GM19372 (cell line): ENCODE measurements at regions not wholly inside any gene's neighbourhood (a gene's known extent, or its start where the extent isn't known, plus 50 kb on each side); places are given as distances from the start of the nearest gene placed in this dataset.

Experiments
- ATAC-seq: cut with Tn5 transposase; IDR thresholded peaks from one replicate; pipeline ENCODE4 v1.9.1; 2021; ENCODE audit warnings: mild to moderate bottlenecking, low read depth, moderate library complexity; ENCODE audit not compliant: unreplicated experiment

DNA sequence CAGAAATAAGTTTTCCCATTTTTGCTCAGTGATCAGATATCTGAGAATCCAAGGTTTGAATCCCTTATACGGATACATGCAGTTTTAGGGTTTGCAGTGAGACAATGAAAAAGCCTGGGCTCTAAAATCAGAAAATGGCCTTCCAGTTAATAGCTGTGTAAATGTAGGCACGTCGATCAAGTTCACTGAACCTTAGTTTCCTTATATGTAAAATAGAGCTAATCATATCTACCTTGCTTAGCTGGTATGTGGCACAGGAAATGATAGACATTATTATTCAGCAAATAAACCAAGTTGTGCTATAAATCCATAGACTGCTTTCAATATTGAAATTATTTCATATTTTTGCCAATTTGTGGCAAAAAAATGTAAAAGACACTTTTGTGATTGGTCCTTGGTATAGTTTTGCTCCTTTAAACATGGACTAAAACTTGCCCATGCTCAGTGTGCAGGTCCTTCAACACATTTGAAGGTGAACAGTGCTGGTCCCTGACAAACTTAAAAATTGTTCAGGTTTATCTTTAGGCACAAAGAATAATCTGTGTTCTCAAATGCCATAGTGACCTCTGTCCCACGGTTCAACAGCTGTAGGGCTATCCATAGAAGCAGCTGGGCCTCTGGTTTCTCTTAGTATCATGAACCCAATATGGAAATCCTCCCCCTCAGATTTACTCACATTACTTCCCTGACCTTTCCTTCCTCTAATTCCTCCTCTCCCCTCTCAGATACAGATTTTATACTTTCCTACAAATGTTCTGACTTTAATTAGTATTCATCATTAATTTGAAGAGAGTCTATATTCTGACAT lies 51.0 kb downstream of the CCDC54 start:
- ATAC-seq: no peak

DNA sequence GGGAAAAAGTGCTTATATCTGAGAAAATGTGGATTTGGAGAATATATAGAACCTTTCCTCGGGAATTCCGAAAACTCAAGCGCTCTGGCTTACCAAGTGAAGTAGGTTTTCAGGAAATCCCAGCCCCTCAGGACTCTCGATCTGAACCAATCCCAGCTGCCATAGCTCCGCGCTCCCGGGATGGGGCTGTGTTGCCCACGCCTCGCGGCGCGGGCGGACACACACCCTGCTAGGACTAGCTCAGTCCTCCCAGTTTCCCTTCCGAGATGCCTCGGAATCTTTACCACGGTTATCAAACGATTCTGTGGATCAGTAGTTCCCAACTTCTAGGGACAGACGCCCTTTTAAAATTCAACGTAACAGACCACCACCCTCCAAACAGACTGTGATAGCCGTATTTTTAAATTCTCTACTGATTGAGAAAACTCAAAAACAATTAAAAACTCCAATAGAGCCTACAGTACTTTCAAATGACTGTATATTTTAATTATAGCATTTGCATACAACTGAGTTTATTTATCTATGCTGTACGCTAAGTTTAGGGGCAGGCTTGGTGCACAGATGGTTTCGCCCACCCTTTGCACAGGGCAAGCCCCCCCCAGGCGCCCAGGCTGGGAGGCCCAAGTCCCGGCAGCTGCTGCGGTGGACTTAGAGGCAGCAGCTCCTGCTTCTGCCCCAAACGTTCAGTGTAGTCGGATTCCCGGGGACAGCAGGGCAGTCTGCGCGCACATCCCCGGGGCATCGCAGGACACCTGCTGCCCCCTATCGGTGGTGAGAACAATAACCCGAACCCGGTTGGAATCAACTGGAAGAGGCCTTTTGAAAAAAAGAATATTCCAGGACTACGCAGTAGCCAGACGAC lies 52.3 kb downstream of the CCDC54 start:
- ATAC-seq: peak; percentile 49

DNA sequence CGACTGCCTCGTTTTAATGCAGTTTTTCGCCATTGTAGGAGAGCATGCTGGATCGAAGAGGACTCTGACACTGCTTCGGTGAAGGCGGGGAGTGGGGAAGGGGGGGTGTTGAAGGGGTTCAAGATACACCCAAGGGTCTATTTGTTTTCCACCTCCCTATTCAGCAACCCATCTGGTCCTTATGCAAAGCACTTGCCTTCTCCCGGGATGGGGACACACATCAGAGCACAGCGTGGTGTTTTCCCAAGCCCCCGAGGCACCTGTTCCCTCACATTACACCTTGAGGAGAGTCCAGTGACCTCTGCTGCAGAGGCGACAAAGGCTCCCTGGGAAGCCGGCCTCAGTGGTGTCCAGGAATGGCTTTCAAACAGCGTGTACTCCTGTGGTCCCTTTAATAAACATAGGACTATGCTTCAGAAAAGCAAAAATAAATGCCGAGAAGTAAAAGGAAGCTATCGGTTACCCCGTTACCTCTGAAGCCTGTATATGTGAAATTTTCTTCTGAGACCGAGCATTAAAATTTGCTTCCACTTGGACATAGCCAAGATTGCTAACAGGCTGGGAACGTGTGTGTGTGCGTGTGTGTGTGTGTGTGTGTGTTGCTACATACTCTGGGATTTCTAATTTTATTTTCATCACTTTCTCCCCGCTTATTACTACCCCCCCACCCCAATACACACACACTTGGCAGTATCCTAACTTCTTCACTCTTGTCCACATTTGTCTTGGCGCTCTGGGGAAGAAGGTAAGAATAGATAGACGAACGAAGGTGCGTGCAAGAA lies 53.2 kb downstream of the CCDC54 start:
- no peak for ATAC-seq

DNA sequence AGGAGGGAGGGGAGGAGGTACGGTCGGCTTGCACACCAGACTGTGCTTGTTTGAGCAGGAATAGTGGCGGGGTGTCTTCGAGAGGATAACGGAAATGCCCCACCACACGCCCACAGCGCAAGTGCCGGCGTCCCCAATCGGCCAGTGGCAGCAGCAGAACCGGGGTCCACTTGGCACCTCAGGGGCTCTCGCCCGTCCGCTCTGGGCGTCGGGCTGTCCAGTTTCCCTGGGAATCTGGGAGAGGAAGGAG lies 53.7 kb downstream of the CCDC54 start:
- peak; percentile 32 for ATAC-seq

DNA sequence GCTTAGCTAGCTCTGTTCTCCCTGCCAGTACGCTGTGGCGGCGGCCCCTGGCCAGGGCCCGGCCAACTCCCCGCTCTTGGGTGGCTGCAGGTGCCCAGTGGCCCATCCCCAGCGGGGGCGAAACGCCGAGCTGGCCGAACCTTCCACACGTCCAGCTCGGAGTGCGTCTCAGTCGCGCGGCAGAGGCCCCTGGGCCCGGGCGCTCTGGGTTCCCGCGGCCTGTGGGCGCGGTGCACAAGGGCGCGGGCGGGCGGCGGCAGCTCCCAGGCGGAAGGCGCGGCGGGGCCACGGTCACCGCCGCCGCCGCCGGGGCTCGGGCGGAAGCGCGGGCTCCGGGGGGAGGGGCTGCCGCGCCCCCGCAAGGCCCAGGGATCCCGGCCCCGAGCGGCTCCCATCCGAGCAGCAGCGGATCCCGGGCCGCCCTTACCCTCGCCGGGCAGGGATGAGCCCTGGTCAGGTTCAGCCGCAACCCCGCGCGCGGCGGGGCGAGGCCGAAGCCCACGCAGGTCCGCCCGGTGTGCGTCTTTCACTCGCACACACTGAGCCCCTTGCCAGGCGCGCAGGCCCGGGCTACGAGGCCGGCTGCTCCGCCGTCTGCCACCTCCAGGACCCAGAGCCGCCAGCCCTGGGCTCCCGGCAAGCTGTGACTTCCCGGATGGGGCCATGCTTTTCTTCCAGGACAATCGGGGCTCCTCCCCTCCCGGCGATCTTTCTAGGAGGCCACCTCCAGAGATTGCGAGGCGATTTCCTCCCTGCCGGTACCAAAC lies 54.2 kb downstream of the CCDC54 start:
- ATAC-seq: peak; percentile 58

DNA sequence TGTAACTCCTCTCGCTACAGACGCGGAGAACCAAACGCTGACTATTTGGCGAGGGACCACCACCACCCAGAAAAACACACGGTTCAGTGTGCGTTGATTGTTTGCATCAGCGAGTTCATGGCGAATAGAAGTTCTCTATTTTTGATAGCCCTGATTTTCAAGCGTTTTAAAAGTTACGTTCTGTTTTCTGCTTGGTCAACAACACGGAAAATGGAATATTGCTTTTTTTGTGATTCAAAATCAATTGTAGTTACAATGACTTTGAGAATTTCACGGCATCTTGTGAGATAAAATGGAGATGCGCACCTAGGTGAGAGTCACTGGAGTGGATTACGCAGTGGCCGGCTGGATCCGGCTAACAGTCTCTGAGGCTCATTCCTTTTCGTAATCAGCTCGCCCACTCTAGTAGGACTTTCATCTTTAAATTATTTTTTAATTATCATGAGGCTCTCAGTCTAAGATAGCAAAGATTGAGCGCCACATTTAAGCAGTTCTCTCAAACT lies 54.8 kb downstream of the CCDC54 start:
- no peak for ATAC-seq

DNA sequence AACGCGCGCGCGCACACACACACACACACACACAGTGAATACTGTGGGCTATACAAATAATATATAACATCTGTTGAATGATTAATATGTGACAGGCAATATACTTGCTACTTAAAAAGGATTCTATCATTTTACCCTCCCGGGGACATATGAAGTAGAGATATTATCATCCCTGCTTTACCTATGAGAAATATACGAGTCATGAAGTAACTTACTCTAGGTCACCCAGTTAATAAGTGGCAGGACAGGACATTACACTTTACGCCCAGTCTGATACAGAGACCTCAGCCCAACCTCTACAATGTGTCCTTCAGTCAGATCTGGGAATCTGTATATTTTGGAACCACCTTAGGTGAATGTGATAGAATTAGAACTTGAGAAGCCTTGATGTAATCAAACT lies 55.4 kb downstream of the CCDC54 start:
- no peak for ATAC-seq

DNA sequence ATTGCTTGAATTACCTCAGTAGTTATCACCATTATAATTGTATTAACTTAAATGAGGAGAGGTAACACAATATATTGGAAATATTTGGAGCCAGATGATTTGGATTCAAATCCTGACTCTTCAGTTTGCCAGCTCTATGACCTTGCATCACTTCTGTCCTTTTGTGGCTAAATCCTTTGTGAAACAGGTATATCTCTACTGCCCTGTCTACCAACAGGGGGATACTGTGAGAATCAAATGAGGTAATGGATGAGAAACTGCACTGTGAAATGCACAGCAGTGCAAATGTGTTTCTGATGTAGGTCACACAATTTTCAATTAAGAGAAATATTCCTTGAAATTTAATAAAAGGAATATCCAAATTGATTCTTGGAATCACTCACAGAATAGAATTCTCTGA lies 58.8 kb downstream of the CCDC54 start:
- ATAC-seq: no peak

DNA sequence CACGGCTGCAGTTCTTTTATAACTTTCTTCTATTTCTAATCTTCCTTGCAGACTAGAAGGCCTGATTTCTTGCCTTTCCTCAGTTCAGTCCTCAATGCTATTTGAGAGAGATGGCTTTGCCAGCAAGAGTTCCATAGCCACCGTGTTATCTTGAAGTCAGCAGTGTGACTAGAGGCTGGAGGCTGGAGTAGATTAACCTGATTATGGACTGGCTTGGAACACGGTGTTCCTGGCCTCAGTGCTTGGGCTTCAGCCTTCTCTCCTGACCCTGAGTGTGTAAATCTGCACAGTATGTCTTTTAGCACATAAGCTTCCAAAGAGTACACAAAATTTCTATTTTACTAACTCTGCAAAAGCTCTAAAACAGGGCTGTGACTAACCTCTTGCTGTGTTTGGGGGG lies 61.4 kb downstream of the CCDC54 start:
- ATAC-seq: no peak

DNA sequence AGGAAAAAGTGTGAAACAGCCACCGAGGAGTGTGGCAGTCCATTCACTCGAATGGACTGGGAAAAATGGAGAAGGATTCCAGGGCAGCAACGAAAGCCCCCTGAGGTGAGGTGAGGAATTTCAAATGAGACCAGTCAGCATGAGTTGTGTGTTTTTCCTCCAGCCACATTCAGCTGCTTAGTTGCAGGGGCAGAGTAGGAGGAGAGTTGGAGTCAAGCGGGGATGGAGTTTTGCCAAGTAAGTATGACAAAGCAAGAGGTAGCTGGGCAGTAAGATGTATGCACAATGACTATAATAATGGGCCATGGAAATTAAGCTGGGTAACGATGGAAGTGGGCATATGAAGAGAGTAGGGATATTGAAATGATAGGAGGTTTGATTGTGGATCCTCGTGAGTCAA lies 64.4 kb downstream of the CCDC54 start:
- ATAC-seq: no peak

DNA sequence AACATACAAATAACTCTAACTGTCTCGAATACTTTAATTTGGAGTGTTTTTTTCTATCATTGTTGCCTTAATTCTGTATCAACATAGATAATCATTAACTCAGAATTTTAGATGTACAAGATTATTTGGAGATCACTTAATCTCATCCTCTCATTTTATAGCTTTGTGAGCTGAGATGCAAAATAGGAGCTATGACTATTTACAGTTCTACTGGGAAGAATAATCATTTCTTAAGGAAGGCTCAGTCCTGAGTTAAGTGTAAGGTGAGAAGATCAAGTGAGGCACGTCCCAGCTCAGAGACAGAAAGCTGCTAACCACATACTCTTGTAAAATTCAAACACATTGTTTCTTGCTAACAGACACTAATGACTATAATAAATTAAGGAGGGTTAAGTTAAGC lies 66.2 kb downstream of the CCDC54 start:
- no peak for ATAC-seq

DNA sequence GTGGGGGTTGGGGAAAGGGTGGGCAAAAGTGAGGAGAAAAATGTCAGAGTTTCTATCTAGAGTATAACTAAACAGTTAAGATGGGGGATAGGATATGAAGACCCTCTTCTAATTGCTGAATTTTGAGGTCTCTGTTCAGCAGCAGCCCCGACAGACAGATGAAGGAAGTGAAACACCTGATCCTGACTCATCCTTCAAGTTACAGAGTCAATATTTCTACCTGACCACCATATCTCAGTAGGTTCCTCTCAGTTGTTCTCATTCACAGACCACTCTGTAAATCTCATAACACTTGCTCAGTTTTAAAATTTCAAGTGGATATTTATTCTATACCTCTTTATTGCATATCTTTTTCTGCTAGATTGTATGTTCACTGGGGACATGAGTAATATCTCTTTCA lies 69.5 kb downstream of the CCDC54 start:
- no peak for ATAC-seq

DNA sequence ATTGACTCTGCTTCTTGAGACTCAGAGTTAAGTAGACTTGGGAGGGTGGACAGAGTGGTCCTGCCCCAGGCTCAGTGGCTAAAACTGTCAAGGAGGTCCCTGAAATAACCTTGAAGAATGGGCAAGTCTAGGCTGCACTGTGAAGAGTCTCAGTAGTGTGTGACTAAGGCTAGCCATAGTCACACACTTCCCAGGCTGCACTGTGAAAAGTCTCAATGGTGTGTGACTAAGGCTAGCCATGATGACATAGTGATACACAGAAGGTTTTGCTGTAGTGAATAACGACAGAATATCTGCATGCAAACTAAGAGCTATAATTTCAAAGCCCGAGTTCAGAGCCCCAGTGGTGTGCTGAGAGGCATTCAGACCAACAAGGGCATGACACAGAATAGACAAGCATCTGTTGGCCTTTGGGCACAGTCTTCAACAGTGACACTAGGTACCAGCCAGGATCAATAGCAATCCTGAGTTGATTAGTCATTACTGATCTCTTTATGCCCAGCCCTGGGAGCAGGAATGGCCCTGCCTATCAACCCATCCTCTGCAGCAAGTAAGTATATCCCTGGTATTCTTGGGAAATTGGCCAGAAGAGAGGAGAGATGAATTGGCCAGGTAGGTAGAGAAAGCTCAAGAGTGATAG lies 72.4 kb upstream of the BBX start:
- ATAC-seq: no peak

DNA sequence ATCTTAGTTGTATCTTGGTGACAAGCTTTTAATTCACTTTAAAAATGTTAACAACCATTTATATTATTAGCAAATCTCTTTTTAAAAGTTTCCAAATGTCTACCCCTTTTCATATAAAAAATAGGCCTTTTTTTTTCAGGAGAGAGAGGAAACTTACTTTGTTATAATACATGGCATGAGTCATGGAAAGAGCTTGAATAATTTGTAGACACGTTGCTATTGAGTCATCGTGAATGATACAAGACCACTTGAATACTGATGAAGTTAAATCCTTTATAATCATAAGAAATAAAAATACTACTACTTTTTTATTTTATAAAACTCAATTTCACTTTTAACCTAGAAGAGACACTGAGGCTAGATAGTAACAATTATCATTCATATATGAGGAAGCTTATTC lies 70.3 kb upstream of the BBX start:
- ATAC-seq: no peak

DNA sequence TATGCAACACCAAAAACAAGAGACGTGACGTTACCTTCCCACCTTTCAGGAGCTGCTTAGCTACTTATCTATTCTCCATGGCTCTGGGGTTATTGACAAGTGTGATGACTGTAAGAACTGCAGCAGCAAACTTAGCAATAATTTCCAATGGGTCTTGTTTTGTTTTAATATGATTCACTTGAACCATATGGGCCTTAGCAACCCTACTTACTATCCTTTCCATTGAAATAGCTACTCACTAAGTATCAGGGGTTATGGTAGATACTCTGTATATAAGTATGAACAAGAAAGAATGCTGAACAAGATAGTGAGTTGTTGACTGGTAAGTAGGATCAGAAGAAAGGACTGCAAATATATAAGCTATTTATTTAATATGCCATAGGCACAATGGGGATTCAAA lies 69.3 kb upstream of the BBX start:
- ATAC-seq: no peak

DNA sequence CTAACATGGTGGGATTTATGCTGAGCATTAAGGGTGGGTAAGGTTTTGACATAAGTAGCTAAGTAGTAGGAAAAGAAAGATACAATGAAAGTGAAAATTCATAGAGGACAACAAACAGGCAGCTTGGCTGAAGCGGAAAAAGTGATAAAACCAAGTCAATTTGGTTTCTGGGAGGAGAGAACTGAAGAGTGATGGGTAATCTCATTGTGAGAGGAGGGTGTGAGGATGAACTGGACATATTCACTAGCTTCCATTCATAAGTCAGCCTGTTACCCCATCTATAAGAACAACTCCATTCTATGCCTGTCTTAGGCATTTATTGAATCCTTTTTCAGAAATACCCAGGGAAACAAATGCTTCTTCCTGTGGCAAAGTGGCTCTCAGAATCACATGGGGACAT lies 67.1 kb upstream of the BBX start:
- ATAC-seq: no peak

DNA sequence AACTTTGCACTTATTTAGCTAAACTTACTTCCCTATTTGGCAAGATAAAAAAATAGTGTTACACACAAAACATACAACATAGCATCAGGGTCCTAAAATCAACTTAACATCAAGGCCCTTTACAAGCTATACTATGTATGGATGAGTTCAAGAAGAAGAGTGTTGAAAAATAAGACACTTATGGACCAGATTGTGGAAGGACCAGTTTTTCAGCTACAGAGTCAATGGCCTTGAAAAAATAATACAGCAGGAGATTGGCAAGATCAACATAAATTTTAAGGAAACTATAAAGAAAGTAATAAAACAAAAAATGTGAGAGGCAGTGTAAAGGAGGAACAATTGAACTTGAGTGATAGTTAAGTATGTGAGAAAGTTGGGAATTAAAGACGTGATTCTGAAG lies 66.3 kb upstream of the BBX start:
- ATAC-seq: no peak

DNA sequence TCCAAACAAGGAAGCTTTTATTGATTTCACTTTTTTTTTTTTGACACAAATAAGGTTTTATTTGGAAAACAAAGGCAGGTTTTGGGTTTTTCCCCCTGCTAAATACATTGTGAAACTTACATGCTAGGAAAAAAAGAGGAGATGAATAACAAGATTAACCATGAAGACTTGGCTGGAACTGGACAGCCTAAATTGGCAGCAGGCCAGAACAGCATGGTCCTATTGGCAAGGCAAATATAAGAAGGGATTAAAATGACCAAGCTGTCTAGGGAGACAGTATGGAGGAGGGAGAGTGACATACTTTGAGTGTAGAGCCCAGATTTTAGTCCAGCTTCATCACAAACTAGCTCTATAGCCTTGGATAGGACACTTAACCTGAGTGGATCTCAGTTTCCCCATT lies 63.9 kb upstream of the BBX start:
- no peak for ATAC-seq

DNA sequence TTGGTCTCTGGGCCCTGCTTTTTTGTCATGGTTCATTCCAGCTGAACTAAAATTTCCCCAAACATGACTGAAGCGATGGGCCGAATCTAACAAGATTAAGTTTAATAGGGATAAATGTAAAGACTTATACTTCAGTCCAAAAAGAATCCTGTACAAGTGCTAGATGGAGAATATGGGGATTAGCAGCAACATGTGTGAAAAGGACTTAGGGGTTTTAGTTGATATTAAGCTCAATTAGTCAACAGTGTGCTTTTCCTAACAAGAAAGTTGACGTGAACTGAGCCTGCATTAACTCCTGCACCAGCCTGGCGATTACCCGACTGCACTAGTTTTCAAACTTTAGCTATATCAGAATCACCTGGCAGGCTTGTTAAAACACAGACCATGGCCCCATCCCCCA lies 61.0 kb upstream of the BBX start:
- ATAC-seq: no peak

DNA sequence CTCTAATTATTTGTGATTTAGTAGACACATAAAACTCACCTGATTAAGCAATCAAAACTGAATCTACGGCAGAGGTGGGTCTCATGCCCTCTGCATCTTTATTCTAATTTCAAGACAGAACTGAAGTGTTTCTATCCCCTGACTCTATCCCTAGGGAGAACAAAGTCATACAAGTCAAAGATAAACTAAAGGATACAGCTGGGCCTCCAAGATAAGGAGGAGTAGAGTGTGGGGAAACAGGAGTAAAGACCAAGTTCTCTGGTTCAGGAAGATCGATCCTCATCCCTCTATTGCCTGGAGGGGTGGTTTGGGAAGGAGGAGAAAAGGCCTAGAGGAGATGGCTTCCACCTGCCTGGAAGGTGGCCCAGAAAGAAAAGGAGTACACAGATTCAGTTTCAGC lies 58.7 kb upstream of the BBX start:
- ATAC-seq: no peak
